GM23338 (cell line): ENCODE measurements at regions not wholly inside any gene's neighbourhood (a gene's known extent, or its start where the extent isn't known, plus 50 kb on each side); places are given as distances from the start of the nearest gene placed in this dataset.

Experiments used
- ATAC-seq: fragments of 200-7000 bp; cut with Tn5 transposase; 3 replicates; pipeline ENCODE4 v1.9.1; 2020
- DNase-seq: peaks from one replicate; pipeline ENCODE4 v3.0.0-alpha.2; 2015; ENCODE audit warnings: low spot score
- H2AFZ ChIP-seq: fragments of 200-600 bp; sonication (generic); 2 replicates; pipeline ENCODE4 v1.8.0; 2016; ENCODE audit warnings: antibody characterized with exemption, mild to moderate bottlenecking, moderate library complexity
- H3F3A ChIP-seq: fragments of 200-600 bp; sonication (generic); replicated peaks from 2 replicates; pipeline ENCODE4 v1.8.0; 2017; ENCODE audit warnings: antibody characterized with exemption, mixed run types, low read depth
- H3K27ac ChIP-seq: fragments of 200-600 bp; sonication (generic); 2 replicates; pipeline ENCODE4 v1.6.1; 2016; ENCODE audit warnings: low read depth
- H3K27me3 ChIP-seq: fragments of 200-600 bp; sonication (generic); 2 replicates; pipeline ENCODE4 v1.8.0; 2016; ENCODE audit warnings: mild to moderate bottlenecking, mixed run types, moderate library complexity; ENCODE audit not compliant: insufficient read depth
- H3K36me3 ChIP-seq: fragments of 200-600 bp; sonication (generic); 2 replicates; pipeline ENCODE4 v1.8.0; 2016; ENCODE audit warnings: mild to moderate bottlenecking; ENCODE audit not compliant: insufficient read depth
- H3K4me1 ChIP-seq: fragments of 200-600 bp; sonication (generic); 2 replicates; pipeline ENCODE4 v1.8.0; 2016; ENCODE audit warnings: mild to moderate bottlenecking, moderate library complexity; ENCODE audit not compliant: insufficient read depth
- H3K4me2 ChIP-seq: fragments of 200-600 bp; sonication (generic); 2 replicates; pipeline ENCODE4 v1.7.1; 2017; ENCODE audit warnings: mixed run types
- H3K4me3 ChIP-seq: fragments of 200-600 bp; sonication (generic); 2 replicates; pipeline ENCODE4 v1.6.1; 2016; ENCODE audit warnings: mixed run types
- H3K79me2 ChIP-seq: fragments of 200-600 bp; sonication (generic); replicated peaks from 2 replicates; pipeline ENCODE4 v1.8.0; 2017; ENCODE audit warnings: mild to moderate bottlenecking; ENCODE audit not compliant: insufficient read depth
- H3K9me2 ChIP-seq: fragments of 200-600 bp; sonication (generic); 2 replicates; pipeline ENCODE4 v1.8.0; 2017; ENCODE audit not compliant: insufficient read depth
- H4K20me1 ChIP-seq: fragments of 200-600 bp; sonication (generic); replicated peaks from 2 replicates; pipeline ENCODE4 v1.8.0; 2017; ENCODE audit warnings: mild to moderate bottlenecking; ENCODE audit not compliant: insufficient read depth
- H3K27ac Mint-ChIP-seq: 2 replicates; pipeline ENCODE4 v1.8.0; 2020; ENCODE audit warnings: inconsistent platforms, mild to moderate bottlenecking, moderate library complexity, mixed read lengths
- H3K27me3 Mint-ChIP-seq: 3 replicates; pipeline ENCODE4 v1.8.0; 2022; ENCODE audit warnings: low read depth, mild to moderate bottlenecking, moderate library complexity, mixed read lengths, inconsistent platforms; ENCODE audit not compliant: insufficient read depth, poor library complexity
- H3K36me3 Mint-ChIP-seq: 3 replicates; pipeline ENCODE4 v1.8.0; 2021; ENCODE audit warnings: low read depth, mild to moderate bottlenecking, inconsistent platforms, moderate library complexity, mixed read lengths
- H3K4me1 Mint-ChIP-seq: 3 replicates; pipeline ENCODE4 v1.8.0; 2020; ENCODE audit warnings: mild to moderate bottlenecking, inconsistent platforms, mixed read lengths
- H3K4me3 Mint-ChIP-seq: 3 replicates; pipeline ENCODE4 v1.8.0; 2021; ENCODE audit warnings: moderate library complexity, mild to moderate bottlenecking, inconsistent platforms, mixed read lengths
- H3K9me3 Mint-ChIP-seq: 3 replicates; pipeline ENCODE4 v1.8.0; 2020; ENCODE audit warnings: moderate library complexity, mild to moderate bottlenecking, inconsistent platforms, mixed read lengths
- ETS1 ChIP-seq: IDR thresholded peaks from 2 replicates; pipeline ENCODE4 v1.6.1; 2016; ENCODE audit warnings: antibody characterized with exemption
- EZH2 ChIP-seq: fragments of 200-600 bp; sonication (generic); IDR thresholded peaks from one replicate; pipeline ENCODE4 v1.8.0; 2017; ENCODE audit warnings: antibody characterized with exemption, mild to moderate bottlenecking, low read depth; ENCODE audit not compliant: unreplicated experiment
- POLR2AphosphoS5 ChIP-seq: IDR thresholded peaks from 2 replicates; pipeline ENCODE4 v1.6.1; 2016; ENCODE audit warnings: antibody characterized with exemption, low read depth
- STAT1 ChIP-seq: IDR thresholded peaks from one replicate; pipeline ENCODE4 v1.6.1; 2016; ENCODE audit warnings: antibody characterized with exemption; ENCODE audit not compliant: unreplicated experiment
- ZNF114 ChIP-seq: fragments of 250-450 bp; sonication (Bioruptor Pico); IDR thresholded peaks from 2 replicates; pipeline ENCODE4 v1.5.0; 2020; ENCODE audit warnings: mild to moderate bottlenecking, moderate library complexity
- TF ChIP-seq, protein P1 (sequence below): fragments of 250-450 bp; sonication (Bioruptor Pico); IDR thresholded peaks from 2 replicates; pipeline ENCODE4 v1.5.0; 2020; ENCODE audit warnings: mild to moderate bottlenecking, moderate library complexity
- TF ChIP-seq, protein P2 (sequence below), 2 experiments: fragments of 200-600 bp in 1 of 2; sonication (generic) in 1 of 2; conservative IDR thresholded peaks; 2 replicates each; pipeline versions ENCODE4 v1.5.1 to v1.6.1; 2016 to 2017; ENCODE audit warnings: antibody characterized with exemption in 2 of 2, low read depth in 2 of 2, mild to moderate bottlenecking in 2 of 2, moderate library complexity in 1 of 2

GRCh38 chr1:30572192-30572591 is 151.2 kb downstream of the MATN1 start (continued):
- TF ChIP-seq, protein P1, sequence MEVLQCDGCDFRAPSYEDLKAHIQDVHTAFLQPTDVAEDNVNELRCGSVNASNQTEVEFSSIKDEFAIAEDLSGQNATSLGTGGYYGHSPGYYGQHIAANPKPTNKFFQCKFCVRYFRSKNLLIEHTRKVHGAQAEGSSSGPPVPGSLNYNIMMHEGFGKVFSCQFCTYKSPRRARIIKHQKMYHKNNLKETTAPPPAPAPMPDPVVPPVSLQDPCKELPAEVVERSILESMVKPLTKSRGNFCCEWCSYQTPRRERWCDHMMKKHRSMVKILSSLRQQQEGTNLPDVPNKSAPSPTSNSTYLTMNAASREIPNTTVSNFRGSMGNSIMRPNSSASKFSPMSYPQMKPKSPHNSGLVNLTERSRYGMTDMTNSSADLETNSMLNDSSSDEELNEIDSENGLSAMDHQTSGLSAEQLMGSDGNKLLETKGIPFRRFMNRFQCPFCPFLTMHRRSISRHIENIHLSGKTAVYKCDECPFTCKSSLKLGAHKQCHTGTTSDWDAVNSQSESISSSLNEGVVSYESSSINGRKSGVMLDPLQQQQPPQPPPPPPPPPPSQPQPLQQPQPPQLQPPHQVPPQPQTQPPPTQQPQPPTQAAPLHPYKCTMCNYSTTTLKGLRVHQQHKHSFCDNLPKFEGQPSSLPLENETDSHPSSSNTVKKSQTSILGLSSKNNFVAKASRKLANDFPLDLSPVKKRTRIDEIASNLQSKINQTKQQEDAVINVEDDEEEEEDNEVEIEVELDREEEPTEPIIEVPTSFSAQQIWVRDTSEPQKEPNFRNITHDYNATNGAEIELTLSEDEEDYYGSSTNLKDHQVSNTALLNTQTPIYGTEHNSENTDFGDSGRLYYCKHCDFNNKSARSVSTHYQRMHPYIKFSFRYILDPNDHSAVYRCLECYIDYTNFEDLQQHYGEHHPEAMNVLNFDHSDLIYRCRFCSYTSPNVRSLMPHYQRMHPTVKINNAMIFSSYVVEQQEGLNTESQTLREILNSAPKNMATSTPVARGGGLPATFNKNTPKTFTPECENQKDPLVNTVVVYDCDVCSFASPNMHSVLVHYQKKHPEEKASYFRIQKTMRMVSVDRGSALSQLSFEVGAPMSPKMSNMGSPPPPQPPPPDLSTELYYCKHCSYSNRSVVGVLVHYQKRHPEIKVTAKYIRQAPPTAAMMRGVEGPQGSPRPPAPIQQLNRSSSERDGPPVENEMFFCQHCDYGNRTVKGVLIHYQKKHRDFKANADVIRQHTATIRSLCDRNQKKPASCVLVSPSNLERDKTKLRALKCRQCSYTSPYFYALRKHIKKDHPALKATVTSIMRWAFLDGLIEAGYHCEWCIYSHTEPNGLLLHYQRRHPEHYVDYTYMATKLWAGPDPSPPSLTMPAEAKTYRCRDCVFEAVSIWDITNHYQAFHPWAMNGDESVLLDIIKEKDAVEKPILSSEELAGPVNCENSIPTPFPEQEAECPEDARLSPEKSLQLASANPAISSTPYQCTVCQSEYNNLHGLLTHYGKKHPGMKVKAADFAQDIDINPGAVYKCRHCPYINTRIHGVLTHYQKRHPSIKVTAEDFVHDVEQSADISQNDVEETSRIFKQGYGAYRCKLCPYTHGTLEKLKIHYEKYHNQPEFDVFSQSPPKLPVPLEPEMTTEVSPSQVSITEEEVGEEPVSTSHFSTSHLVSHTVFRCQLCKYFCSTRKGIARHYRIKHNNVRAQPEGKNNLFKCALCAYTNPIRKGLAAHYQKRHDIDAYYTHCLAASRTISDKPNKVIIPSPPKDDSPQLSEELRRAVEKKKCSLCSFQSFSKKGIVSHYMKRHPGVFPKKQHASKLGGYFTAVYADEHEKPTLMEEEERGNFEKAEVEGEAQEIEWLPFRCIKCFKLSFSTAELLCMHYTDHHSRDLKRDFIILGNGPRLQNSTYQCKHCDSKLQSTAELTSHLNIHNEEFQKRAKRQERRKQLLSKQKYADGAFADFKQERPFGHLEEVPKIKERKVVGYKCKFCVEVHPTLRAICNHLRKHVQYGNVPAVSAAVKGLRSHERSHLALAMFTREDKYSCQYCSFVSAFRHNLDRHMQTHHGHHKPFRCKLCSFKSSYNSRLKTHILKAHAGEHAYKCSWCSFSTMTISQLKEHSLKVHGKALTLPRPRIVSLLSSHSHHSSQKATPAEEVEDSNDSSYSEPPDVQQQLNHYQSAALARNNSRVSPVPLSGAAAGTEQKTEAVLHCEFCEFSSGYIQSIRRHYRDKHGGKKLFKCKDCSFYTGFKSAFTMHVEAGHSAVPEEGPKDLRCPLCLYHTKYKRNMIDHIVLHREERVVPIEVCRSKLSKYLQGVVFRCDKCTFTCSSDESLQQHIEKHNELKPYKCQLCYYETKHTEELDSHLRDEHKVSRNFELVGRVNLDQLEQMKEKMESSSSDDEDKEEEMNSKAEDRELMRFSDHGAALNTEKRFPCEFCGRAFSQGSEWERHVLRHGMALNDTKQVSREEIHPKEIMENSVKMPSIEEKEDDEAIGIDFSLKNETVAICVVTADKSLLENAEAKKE (CRISPR knock-in tag): no peak
- no peak for TF ChIP-seq STAT1
- TF ChIP-seq ETS1: no peak
- TF ChIP-seq ZNF114 (CRISPR knock-in tag): no peak
- TF ChIP-seq EZH2: no peak

GRCh38 chr1:30571380-30571779 is 152.0 kb downstream of the MATN1 start:
- Mint-ChIP-seq H3K36me3 (no peaks in the 10 kb centered on the region), H3K27ac (no peak overlapping the region), H3K4me1 (no peaks in the 10 kb centered on the region), H3K27me3 (peaks cover 2% of the 10 kb centered on the region), H3K4me3 (no peak overlapping the region), H3K9me3 (0 out of 3 replicates have a peak, but pooled peaks cover 5% of the 10 kb centered on the region)
- Histone ChIP-seq H3F3A (no peaks in the 10 kb centered on the region), H3K27ac (no peak overlapping the region), H3K79me2 (no peaks in the 10 kb centered on the region), H3K36me3 (no peaks in the 10 kb centered on the region), H3K9me2 (no peaks in the 10 kb centered on the region), H3K4me2 (no peak overlapping the region), H4K20me1 (no peaks in the 10 kb centered on the region), H3K4me3 (no peak overlapping the region), H3K27me3 (no peaks in the 10 kb centered on the region), H2AFZ (no peak overlapping the region), H3K4me1 (no peaks in the 10 kb centered on the region)
- no peak; the same call in 2 of the 3 replicates for ATAC-seq
- no peak for TF ChIP-seq EZH2
- TF ChIP-seq, protein P2, sequence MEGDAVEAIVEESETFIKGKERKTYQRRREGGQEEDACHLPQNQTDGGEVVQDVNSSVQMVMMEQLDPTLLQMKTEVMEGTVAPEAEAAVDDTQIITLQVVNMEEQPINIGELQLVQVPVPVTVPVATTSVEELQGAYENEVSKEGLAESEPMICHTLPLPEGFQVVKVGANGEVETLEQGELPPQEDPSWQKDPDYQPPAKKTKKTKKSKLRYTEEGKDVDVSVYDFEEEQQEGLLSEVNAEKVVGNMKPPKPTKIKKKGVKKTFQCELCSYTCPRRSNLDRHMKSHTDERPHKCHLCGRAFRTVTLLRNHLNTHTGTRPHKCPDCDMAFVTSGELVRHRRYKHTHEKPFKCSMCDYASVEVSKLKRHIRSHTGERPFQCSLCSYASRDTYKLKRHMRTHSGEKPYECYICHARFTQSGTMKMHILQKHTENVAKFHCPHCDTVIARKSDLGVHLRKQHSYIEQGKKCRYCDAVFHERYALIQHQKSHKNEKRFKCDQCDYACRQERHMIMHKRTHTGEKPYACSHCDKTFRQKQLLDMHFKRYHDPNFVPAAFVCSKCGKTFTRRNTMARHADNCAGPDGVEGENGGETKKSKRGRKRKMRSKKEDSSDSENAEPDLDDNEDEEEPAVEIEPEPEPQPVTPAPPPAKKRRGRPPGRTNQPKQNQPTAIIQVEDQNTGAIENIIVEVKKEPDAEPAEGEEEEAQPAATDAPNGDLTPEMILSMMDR (conservative IDR thresholded peaks at IDR 0.05; ENCODE audit: low read depth in 2 of 2): 0 out of 4 replicates have a peak, but pooled peaks of 1 of the 2 experiments have one; percentile 7
- TF ChIP-seq ZNF114 (CRISPR knock-in tag): no peak
- no peak for TF ChIP-seq ETS1
- TF ChIP-seq POLR2AphosphoS5: no peak
- DNase-seq: no peak
